ENCODE measurements at regions not wholly inside any gene's neighbourhood (a gene's known extent, or its start where the extent isn't known, plus 50 kb on each side); places are given as distances from the start of the nearest gene placed in this dataset.

GRCh38 chr2:126781806-126782205 is 116.9 kb upstream of the TEX51 start:
- H3K36me3 ChIP-seq (ENCODE audit: control insufficient read depth, insufficient read depth, low read length): no peaks in the 10 kb centered on the region
- WGBS, 2 experiments: 90 to 97% methylated on average over 6 of the region's 6 CpGs
- H3K27me3 ChIP-seq (ENCODE audit: control insufficient read depth, insufficient read depth, low read length, poor library complexity, severe bottlenecking): no peaks in the 10 kb centered on the region
- H3K27ac ChIP-seq (ENCODE audit: insufficient read depth, low read depth, low read length, poor library complexity, severe bottlenecking): no peak overlapping the region
- peaks cover 13% of the 10 kb centered on the region for H3K4me1 ChIP-seq (ENCODE audit: control insufficient read depth, insufficient read depth, low read length)
- H3K9me3 ChIP-seq (ENCODE audit: control insufficient read depth, low read length): no peaks in the 10 kb centered on the region
- H3K4me3 ChIP-seq (ENCODE audit: insufficient read depth, low read depth, low read length): no peak overlapping the region

DNA sequence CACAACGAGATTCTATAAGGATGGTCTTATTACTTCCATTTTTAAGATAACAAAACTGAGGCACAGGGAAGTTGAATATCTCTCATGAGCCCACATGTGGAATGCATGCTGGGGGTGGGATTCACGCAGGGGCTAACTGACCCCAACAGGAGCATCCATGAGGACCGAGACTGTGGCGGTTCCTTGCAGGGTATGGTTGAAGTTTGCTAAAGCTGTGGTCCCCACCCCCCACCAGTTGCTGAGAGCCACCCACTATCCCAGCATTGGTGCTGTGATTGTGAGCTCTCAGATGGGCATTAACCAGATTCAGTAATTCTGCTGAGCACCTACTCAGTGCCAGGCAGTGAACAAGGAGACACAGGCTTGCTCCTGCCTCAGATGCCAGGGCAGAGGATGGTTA is 116.0 kb upstream of the TEX51 start:
- Histone ChIP-seq H3K4me3 (ENCODE audit: insufficient read depth, low read depth, low read length) (no peak overlapping the region), H3K27ac (ENCODE audit: insufficient read depth, low read depth, low read length, poor library complexity, severe bottlenecking) (no peak overlapping the region), H3K27me3 (ENCODE audit: control insufficient read depth, insufficient read depth, low read length, poor library complexity, severe bottlenecking) (no peaks in the 10 kb centered on the region), H3K4me1 (ENCODE audit: control insufficient read depth, insufficient read depth, low read length) (peaks cover 13% of the 10 kb centered on the region), H3K36me3 (ENCODE audit: control insufficient read depth, insufficient read depth, low read length) (no peaks in the 10 kb centered on the region), H3K9me3 (ENCODE audit: control insufficient read depth, low read length) (no peaks in the 10 kb centered on the region)
- WGBS, 2 experiments: 90 to 96% methylated on average over 4 of the region's 4 CpGs

DNA sequence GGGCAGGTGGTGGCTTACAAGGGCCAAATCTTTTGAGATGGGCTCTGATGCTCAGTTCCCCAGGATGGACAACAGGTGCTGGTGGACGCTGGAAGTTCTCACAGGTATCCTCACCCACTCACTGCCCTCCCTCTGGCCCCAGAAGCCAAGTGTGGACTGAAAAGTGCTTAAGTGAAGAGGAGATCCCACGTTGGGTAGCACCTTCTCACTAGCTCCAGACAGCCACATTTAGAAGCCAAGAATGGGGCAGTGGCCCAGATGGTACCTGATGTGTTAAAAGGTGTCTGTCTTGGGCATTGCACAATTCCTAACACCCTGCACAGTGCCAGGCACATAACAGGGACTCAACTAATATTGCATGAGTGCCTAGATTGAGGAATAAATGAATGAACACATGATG is 115.3 kb upstream of the TEX51 start:
- 81 to 94% methylated on average over 2 of the region's 2 CpGs for WGBS, 2 experiments
- no peaks in the 10 kb centered on the region for H3K27me3 ChIP-seq (ENCODE audit: control insufficient read depth, insufficient read depth, low read length, poor library complexity, severe bottlenecking)
- no peaks in the 10 kb centered on the region for H3K9me3 ChIP-seq (ENCODE audit: control insufficient read depth, low read length)
- no peaks in the 10 kb centered on the region for H3K36me3 ChIP-seq (ENCODE audit: control insufficient read depth, insufficient read depth, low read length)
- no peak overlapping the region for H3K27ac ChIP-seq (ENCODE audit: insufficient read depth, low read depth, low read length, poor library complexity, severe bottlenecking)
- no peak overlapping the region for H3K4me3 ChIP-seq (ENCODE audit: insufficient read depth, low read depth, low read length)
- peaks cover 12% of the 10 kb centered on the region for H3K4me1 ChIP-seq (ENCODE audit: control insufficient read depth, insufficient read depth, low read length)

DNA sequence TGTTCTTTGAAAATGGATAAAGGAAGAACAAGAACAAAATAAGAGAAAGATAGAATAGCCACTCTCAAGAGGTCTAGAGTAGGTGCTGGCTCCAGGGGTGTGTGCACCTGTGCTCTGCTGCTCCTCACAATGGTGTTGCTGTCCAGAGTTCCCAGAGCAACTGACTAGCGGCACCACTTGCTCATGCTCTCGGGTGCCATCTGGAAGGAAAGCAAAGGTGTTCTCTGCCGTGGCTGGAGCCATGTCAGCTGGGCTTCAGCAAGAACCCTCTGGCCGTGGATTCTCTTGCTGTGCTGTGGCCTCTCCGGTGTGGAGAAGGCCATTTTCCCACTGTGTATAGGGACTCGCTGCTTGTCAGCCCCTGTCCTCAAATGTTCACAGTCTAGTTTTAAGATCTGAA is 114.6 kb upstream of the TEX51 start:
- no peaks in the 10 kb centered on the region for H3K9me3 ChIP-seq (ENCODE audit: control insufficient read depth, low read length)
- 93% methylated on average over 6 of the region's 6 CpGs for WGBS, 2 experiments

GRCh38 chr2:126784621-126785020 is 114.1 kb upstream of the TEX51 start:
- WGBS, 2 experiments: 92 to 93% methylated on average over 2 of the region's 2 CpGs
- Histone ChIP-seq H3K36me3 (ENCODE audit: control insufficient read depth, insufficient read depth, low read length) (no peaks in the 10 kb centered on the region), H3K4me1 (ENCODE audit: control insufficient read depth, insufficient read depth, low read length) (no peaks in the 10 kb centered on the region), H3K27me3 (ENCODE audit: control insufficient read depth, insufficient read depth, low read length, poor library complexity, severe bottlenecking) (no peaks in the 10 kb centered on the region), H3K4me3 (ENCODE audit: insufficient read depth, low read depth, low read length) (no peak overlapping the region), H3K27ac (ENCODE audit: insufficient read depth, low read depth, low read length, poor library complexity, severe bottlenecking) (no peak overlapping the region), H3K9me3 (ENCODE audit: control insufficient read depth, low read length) (no peaks in the 10 kb centered on the region)

More for the DNA sequence above, 114.6 kb upstream of the TEX51 start:
- no peaks in the 10 kb centered on the region for H3K27me3 ChIP-seq (ENCODE audit: control insufficient read depth, insufficient read depth, low read length, poor library complexity, severe bottlenecking)
- no peaks in the 10 kb centered on the region for H3K36me3 ChIP-seq (ENCODE audit: control insufficient read depth, insufficient read depth, low read length)
- no peak overlapping the region for H3K27ac ChIP-seq (ENCODE audit: insufficient read depth, low read depth, low read length, poor library complexity, severe bottlenecking)
- peaks cover 5% of the 10 kb centered on the region for H3K4me1 ChIP-seq (ENCODE audit: control insufficient read depth, insufficient read depth, low read length)
- H3K4me3 ChIP-seq (ENCODE audit: insufficient read depth, low read depth, low read length): no peak overlapping the region

- Histone ChIP-seq H3K27ac (ENCODE audit: insufficient read depth, low read depth, low read length, poor library complexity, severe bottlenecking) (no peak overlapping the region), H3K36me3 (ENCODE audit: control insufficient read depth, insufficient read depth, low read length) (no peaks in the 10 kb centered on the region), H3K9me3 (ENCODE audit: control insufficient read depth, low read length) (no peaks in the 10 kb centered on the region), H3K27me3 (ENCODE audit: control insufficient read depth, insufficient read depth, low read length, poor library complexity, severe bottlenecking) (no peaks in the 10 kb centered on the region), H3K4me1 (ENCODE audit: control insufficient read depth, insufficient read depth, low read length) (no peaks in the 10 kb centered on the region), H3K4me3 (ENCODE audit: insufficient read depth, low read depth, low read length) (no peak overlapping the region)
- 89 to 93% methylated on average over 3 of the region's 3 CpGs for WGBS, 2 experiments
These were observed 113.5 kb upstream of the TEX51 start for GRCh38 chr2:126785236-126785635.

DNA sequence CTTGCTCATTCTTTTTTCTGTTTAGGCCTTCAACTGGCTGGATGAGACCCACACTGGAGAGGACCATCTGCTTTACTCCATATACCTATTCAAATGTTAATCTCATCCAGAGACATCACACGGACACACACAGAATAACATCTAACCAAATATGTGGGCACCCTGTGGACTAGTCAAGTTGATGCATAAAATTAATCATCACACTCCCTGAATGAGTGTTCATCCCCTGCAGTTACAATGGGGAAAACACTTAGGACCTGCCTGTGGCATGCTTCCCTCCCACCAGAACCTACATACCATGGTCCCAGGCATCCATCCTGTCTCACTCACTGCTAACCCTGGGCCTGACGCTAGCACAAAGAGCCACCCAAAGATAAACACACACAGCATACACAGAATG is 112.8 kb upstream of the TEX51 start:
- 89 to 90% methylated on average over 2 of the region's 2 CpGs for WGBS, 2 experiments
- no peak overlapping the region for H3K27ac ChIP-seq (ENCODE audit: insufficient read depth, low read depth, low read length, poor library complexity, severe bottlenecking)
- H3K9me3 ChIP-seq (ENCODE audit: control insufficient read depth, low read length): no peaks in the 10 kb centered on the region
- no peaks in the 10 kb centered on the region for H3K4me1 ChIP-seq (ENCODE audit: control insufficient read depth, insufficient read depth, low read length)
- no peaks in the 10 kb centered on the region for H3K27me3 ChIP-seq (ENCODE audit: control insufficient read depth, insufficient read depth, low read length, poor library complexity, severe bottlenecking)
- no peak overlapping the region for H3K4me3 ChIP-seq (ENCODE audit: insufficient read depth, low read depth, low read length)
- H3K36me3 ChIP-seq (ENCODE audit: control insufficient read depth, insufficient read depth, low read length): no peaks in the 10 kb centered on the region

DNA sequence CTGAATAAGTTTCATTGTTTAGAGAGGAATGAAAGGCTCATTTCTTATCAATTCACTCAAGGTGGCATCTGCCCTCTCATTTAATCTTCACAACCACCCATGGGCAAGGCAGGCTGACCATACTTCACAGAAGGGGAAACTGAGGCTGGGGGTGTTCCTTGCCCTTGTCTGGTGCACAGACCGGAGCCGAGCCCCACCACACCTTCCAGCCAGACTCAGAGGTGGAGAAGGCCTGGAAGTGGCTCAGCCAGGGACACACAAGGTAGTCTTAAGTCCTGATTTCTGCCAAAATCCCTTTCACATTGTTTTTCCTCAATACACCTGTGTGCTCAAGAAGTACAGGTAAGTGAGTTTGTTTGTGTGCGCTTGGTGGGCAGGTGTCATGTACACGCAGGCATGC is 111.9 kb upstream of the TEX51 start:
- WGBS, 2 experiments: 92 to 93% methylated on average over 4 of the region's 4 CpGs

GRCh38 chr2:126787289-126787688 is 111.4 kb upstream of the TEX51 start:
- H3K27me3 ChIP-seq (ENCODE audit: control insufficient read depth, insufficient read depth, low read length, poor library complexity, severe bottlenecking): no peaks in the 10 kb centered on the region
- H3K9me3 ChIP-seq (ENCODE audit: control insufficient read depth, low read length): no peaks in the 10 kb centered on the region
- 96 to 97% methylated on average over 4 of the region's 4 CpGs for WGBS, 2 experiments
- H3K4me1 ChIP-seq (ENCODE audit: control insufficient read depth, insufficient read depth, low read length): no peaks in the 10 kb centered on the region
- H3K4me3 ChIP-seq (ENCODE audit: insufficient read depth, low read depth, low read length): no peak overlapping the region
- H3K36me3 ChIP-seq (ENCODE audit: control insufficient read depth, insufficient read depth, low read length): no peaks in the 10 kb centered on the region
- H3K27ac ChIP-seq (ENCODE audit: insufficient read depth, low read depth, low read length, poor library complexity, severe bottlenecking): no peak overlapping the region

More for the DNA sequence above, 111.9 kb upstream of the TEX51 start:
- Histone ChIP-seq H3K4me1 (ENCODE audit: control insufficient read depth, insufficient read depth, low read length) (no peaks in the 10 kb centered on the region), H3K27me3 (ENCODE audit: control insufficient read depth, insufficient read depth, low read length, poor library complexity, severe bottlenecking) (no peaks in the 10 kb centered on the region), H3K9me3 (ENCODE audit: control insufficient read depth, low read length) (no peaks in the 10 kb centered on the region), H3K36me3 (ENCODE audit: control insufficient read depth, insufficient read depth, low read length) (no peaks in the 10 kb centered on the region), H3K4me3 (ENCODE audit: insufficient read depth, low read depth, low read length) (no peak overlapping the region), H3K27ac (ENCODE audit: insufficient read depth, low read depth, low read length, poor library complexity, severe bottlenecking) (no peak overlapping the region)

GRCh38 chr2:126788113-126788512 is 110.6 kb upstream of the TEX51 start:
- no peaks in the 10 kb centered on the region for H3K27me3 ChIP-seq (ENCODE audit: control insufficient read depth, insufficient read depth, low read length, poor library complexity, severe bottlenecking)
- WGBS, 2 experiments: 91 to 94% methylated on average over 4 of the region's 4 CpGs
- no peak overlapping the region for H3K27ac ChIP-seq (ENCODE audit: insufficient read depth, low read depth, low read length, poor library complexity, severe bottlenecking)
- H3K4me1 ChIP-seq (ENCODE audit: control insufficient read depth, insufficient read depth, low read length): no peaks in the 10 kb centered on the region
- H3K4me3 ChIP-seq (ENCODE audit: insufficient read depth, low read depth, low read length): no peak overlapping the region
- no peaks in the 10 kb centered on the region for H3K9me3 ChIP-seq (ENCODE audit: control insufficient read depth, low read length)
- no peaks in the 10 kb centered on the region for H3K36me3 ChIP-seq (ENCODE audit: control insufficient read depth, insufficient read depth, low read length)

DNA sequence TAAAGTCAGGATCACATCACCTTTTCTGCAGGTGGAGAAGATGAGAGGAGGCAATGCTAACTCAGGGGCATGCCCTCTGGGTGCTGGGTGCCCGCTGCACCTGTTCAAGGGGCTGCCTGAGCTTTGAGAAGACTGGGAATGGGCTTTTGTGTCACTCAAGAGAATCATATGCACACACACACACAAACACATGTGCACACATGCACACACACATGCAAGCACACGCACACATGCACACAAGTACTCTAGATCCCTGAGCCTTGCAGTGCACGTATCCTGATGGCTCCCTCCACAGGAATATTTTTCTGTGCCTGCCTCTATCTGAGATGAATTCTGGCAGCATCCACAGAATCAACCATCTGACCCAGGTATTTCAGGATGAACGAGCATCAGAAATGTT is 110.0 kb upstream of the TEX51 start:
- Histone ChIP-seq H3K27me3 (ENCODE audit: control insufficient read depth, insufficient read depth, low read length, poor library complexity, severe bottlenecking) (no peaks in the 10 kb centered on the region), H3K4me3 (ENCODE audit: insufficient read depth, low read depth, low read length) (no peak overlapping the region), H3K9me3 (ENCODE audit: control insufficient read depth, low read length) (no peaks in the 10 kb centered on the region), H3K4me1 (ENCODE audit: control insufficient read depth, insufficient read depth, low read length) (no peaks in the 10 kb centered on the region), H3K27ac (ENCODE audit: insufficient read depth, low read depth, low read length, poor library complexity, severe bottlenecking) (no peak overlapping the region), H3K36me3 (ENCODE audit: control insufficient read depth, insufficient read depth, low read length) (no peaks in the 10 kb centered on the region)
- 93 to 94% methylated on average over 4 of the region's 4 CpGs for WGBS, 2 experiments

Measured in ectodermal cell (in vitro differentiated cells).